Loucy (cell line): ENCODE measurements at regions not wholly inside any gene's neighbourhood (a gene's known extent, or its start where the extent isn't known, plus 50 kb on each side); places are given as distances from the start of the nearest gene placed in this dataset.
"Not testable (repeated sequence)": the region's sequence is repeated elsewhere in the genome, so short reads cannot be mapped to it uniquely, and the experiment has no call there.

Source experiments
- H2AFZ ChIP-seq: fragments of 200-600 bp; sonication (generic); 2 replicates; pipeline ENCODE4 v1.6.0; 2016; ENCODE audit warnings: antibody characterized with exemption, mild to moderate bottlenecking, low read length, moderate library complexity
- H3F3A ChIP-seq: fragments of 200-600 bp; 2 replicates; pipeline ENCODE4 v1.6.0; 2016; ENCODE audit warnings: antibody characterized with exemption, low read depth, mild to moderate bottlenecking
- H3K27me3 ChIP-seq: fragments of 200-600 bp; sonication (generic); 2 replicates; pipeline ENCODE4 v1.6.1; 2014; ENCODE audit warnings: low read length, mild to moderate bottlenecking; ENCODE audit not compliant: insufficient read depth, poor library complexity, severe bottlenecking
- H3K36me3 ChIP-seq: fragments of 200-600 bp; sonication (generic); 2 replicates; pipeline ENCODE4 v1.6.1; 2016; ENCODE audit warnings: low read length; ENCODE audit not compliant: insufficient read depth
- H3K4me1 ChIP-seq: fragments of 200-600 bp; sonication (generic); 2 replicates; pipeline ENCODE4 v1.5.1; 2014; ENCODE audit warnings: low read length, mild to moderate bottlenecking; ENCODE audit not compliant: insufficient read depth, poor library complexity, severe bottlenecking
- H3K4me2 ChIP-seq: fragments of 200-600 bp; sonication (generic); 2 replicates; pipeline ENCODE4 v1.6.0; 2014; ENCODE audit warnings: antibody characterized with exemption, low read length, low read depth, mild to moderate bottlenecking; ENCODE audit not compliant: poor library complexity, severe bottlenecking
- H3K4me3 ChIP-seq: fragments of 200-600 bp; sonication (generic); 2 replicates; pipeline ENCODE4 v1.5.1; 2014; ENCODE audit warnings: low read length, mild to moderate bottlenecking, mixed read lengths; ENCODE audit not compliant: poor library complexity, severe bottlenecking
- H3K79me2 ChIP-seq: fragments of 200-600 bp; sonication (generic); 2 replicates; pipeline ENCODE4 v1.6.1; 2014; ENCODE audit warnings: low read length; ENCODE audit not compliant: insufficient read depth
- H3K9ac ChIP-seq: fragments of 200-600 bp; sonication (generic); 2 replicates; pipeline ENCODE4 v1.6.0; 2014; ENCODE audit warnings: mild to moderate bottlenecking, low read depth, low read length, moderate library complexity; ENCODE audit not compliant: poor library complexity, severe bottlenecking
- H3K9me2 ChIP-seq: fragments of 200-600 bp; sonication (generic); replicated peaks from 2 replicates; pipeline ENCODE4 v1.6.1; 2016; ENCODE audit warnings: low read depth, low read length, mixed read lengths
- H3K9me3 ChIP-seq: fragments of 200-600 bp; sonication (generic); 2 replicates; pipeline ENCODE4 v1.6.1; 2014; ENCODE audit warnings: mild to moderate bottlenecking, antibody characterized with exemption, low read length, low read depth; ENCODE audit not compliant: insufficient read depth
- H4K20me1 ChIP-seq: fragments of 200-600 bp; sonication (generic); 2 replicates; pipeline ENCODE4 v1.6.0; 2014; ENCODE audit warnings: antibody characterized with exemption, low read length, mild to moderate bottlenecking; ENCODE audit not compliant: insufficient read depth, poor library complexity, severe bottlenecking
- EZH2phosphoT487 ChIP-seq: fragments of 200-600 bp; IDR thresholded peaks from 2 replicates; pipeline ENCODE4 v1.6.1; 2018; ENCODE audit warnings: antibody characterized with exemption, mild to moderate bottlenecking, moderate library complexity, borderline replicate concordance
- TF ChIP-seq, protein P1 (sequence below): fragments of 200-600 bp; sonication (generic); conservative IDR thresholded peaks from 2 replicates; pipeline ENCODE4 v1.5.1; 2014; ENCODE audit warnings: mild to moderate bottlenecking, antibody characterized with exemption, low read length

GRCh38 chr6:81098109-81098814, 654.2 kb downstream of the TENT5A start:
- no peak overlapping the region for H3K4me3 ChIP-seq
- H3K79me2 ChIP-seq = no peaks in the 10 kb centered on the region
- no peaks in the 10 kb centered on the region for H4K20me1 ChIP-seq
- H3K27me3 ChIP-seq = no peaks in the 10 kb centered on the region
- H3K36me3 ChIP-seq = no peaks in the 10 kb centered on the region
- no peak for TF ChIP-seq EZH2phosphoT487
- TF ChIP-seq, protein P1, sequence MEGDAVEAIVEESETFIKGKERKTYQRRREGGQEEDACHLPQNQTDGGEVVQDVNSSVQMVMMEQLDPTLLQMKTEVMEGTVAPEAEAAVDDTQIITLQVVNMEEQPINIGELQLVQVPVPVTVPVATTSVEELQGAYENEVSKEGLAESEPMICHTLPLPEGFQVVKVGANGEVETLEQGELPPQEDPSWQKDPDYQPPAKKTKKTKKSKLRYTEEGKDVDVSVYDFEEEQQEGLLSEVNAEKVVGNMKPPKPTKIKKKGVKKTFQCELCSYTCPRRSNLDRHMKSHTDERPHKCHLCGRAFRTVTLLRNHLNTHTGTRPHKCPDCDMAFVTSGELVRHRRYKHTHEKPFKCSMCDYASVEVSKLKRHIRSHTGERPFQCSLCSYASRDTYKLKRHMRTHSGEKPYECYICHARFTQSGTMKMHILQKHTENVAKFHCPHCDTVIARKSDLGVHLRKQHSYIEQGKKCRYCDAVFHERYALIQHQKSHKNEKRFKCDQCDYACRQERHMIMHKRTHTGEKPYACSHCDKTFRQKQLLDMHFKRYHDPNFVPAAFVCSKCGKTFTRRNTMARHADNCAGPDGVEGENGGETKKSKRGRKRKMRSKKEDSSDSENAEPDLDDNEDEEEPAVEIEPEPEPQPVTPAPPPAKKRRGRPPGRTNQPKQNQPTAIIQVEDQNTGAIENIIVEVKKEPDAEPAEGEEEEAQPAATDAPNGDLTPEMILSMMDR = no peak
- no peaks in the 10 kb centered on the region for H3K9me2 ChIP-seq
- H3K4me1 ChIP-seq = peaks cover 5% of the 10 kb centered on the region
- no peak overlapping the region for H2AFZ ChIP-seq
- no peak overlapping the region for H3K4me2 ChIP-seq
- 0 out of 2 replicates have a peak, but pooled peaks cover 2% of the 10 kb centered on the region for H3F3A ChIP-seq
- no peak overlapping the region for H3K9ac ChIP-seq
- H3K9me3 ChIP-seq = peaks cover 21% of the 10 kb centered on the region

DNA sequence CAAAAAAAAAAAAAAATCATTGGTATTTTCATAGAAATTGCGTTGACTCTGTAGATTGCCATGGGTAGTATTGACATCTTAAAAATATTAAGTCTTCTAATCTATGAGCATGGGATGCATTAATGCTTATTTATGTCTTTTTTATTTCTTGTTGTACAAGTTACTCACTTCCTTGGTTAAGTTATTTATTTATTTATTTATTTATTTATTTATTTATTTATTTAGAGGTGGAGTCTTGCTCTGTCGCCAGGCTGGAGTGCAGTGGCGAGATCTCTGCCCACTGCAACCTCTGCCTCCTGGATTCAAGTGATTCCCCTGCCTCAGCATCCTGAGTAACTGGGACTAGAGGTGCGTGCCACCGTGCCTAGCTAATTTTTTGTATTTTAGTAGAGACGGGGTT, 656.0 kb downstream of the TENT5A start:
- H2AFZ ChIP-seq, H3K4me1 ChIP-seq, H3K36me3 ChIP-seq, H3K4me3 ChIP-seq, H3K27me3 ChIP-seq, H3K9me2 ChIP-seq, H3K79me2 ChIP-seq, H3K9ac ChIP-seq, H3K4me2 ChIP-seq, H4K20me1 ChIP-seq, H3F3A ChIP-seq: not testable (repeated sequence)
- peaks cover 17% of the 10 kb centered on the region for H3K9me3 ChIP-seq

DNA sequence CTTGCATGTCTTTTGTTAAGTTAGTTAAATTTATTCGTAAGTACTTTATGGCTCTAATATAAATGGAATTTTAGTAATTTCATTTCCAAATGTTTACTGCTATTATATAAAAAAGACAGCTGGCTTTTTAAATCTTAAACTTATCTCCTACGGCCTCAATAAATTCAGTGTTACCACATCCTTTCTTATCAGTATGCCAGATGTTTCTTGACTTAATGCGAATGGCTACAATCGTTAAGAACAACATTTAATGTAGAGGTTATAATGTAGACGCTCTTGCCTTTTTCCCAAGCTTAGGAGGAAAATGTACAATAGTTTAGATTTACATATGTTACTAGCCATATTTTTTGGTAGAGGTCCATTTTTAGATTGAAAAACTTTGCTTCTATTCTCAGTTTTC, 659.4 kb downstream of the TENT5A start:
- Histone ChIP-seq H3K4me3 (no peak overlapping the region), H3K9ac (no peak overlapping the region), H3F3A (0 out of 2 replicates have a peak, but pooled peaks cover 2% of the 10 kb centered on the region), H3K27me3 (no peaks in the 10 kb centered on the region), H3K4me2 (peak overlapping the region; percentile 5), H3K9me3 (peaks cover 9% of the 10 kb centered on the region), H3K36me3 (no peaks in the 10 kb centered on the region), H3K79me2 (no peaks in the 10 kb centered on the region), H4K20me1 (no peaks in the 10 kb centered on the region), H2AFZ (no peak overlapping the region), H3K9me2 (no peaks in the 10 kb centered on the region), H3K4me1 (peaks cover 6% of the 10 kb centered on the region)
- TF ChIP-seq EZH2phosphoT487 = no peak
- TF ChIP-seq, protein P1 = no peak

GRCh38 chr6:81088145-81088544, 664.3 kb downstream of the TENT5A start:
- Histone ChIP-seq H3K4me3 (no peak overlapping the region), H2AFZ (no peak overlapping the region), H3F3A (no peaks in the 10 kb centered on the region), H3K9ac (no peak overlapping the region), H4K20me1 (no peaks in the 10 kb centered on the region), H3K4me2 (no peak overlapping the region), H3K27me3 (no peaks in the 10 kb centered on the region), H3K4me1 (peaks cover under 1% of the 10 kb centered on the region), H3K79me2 (no peaks in the 10 kb centered on the region), H3K9me2 (no peaks in the 10 kb centered on the region), H3K9me3 (no peaks in the 10 kb centered on the region), H3K36me3 (no peaks in the 10 kb centered on the region)
- TF ChIP-seq EZH2phosphoT487 = no peak
- TF ChIP-seq, protein P1 = no peak
